IPS-18a (cell line): ENCODE measurements at regions not wholly inside any gene's neighbourhood (a gene's known extent, or its start where the extent isn't known, plus 50 kb on each side); places are given as distances from the start of the nearest gene placed in this dataset.
A peak's percentile ranks its signal among the peaks of the same experiment; 100 is the strongest.

Experiments used
- H3K27ac ChIP-seq: one replicate; pipeline ENCODE4 v1.5.1; 2013; ENCODE audit warnings: low read length
- H3K27me3 ChIP-seq: one replicate; pipeline ENCODE4 v1.6.1; 2013; ENCODE audit warnings: mild to moderate bottlenecking, low read length; ENCODE audit not compliant: control insufficient read depth, insufficient read depth
- H3K36me3 ChIP-seq: one replicate; pipeline ENCODE4 v1.6.1; 2013; ENCODE audit warnings: low read depth, low read length; ENCODE audit not compliant: control insufficient read depth
- H3K4me1 ChIP-seq: one replicate; pipeline ENCODE4 v1.6.1; 2013; ENCODE audit warnings: low read depth, low read length; ENCODE audit not compliant: control insufficient read depth
- H3K4me3 ChIP-seq: one replicate; pipeline ENCODE4 v1.5.1; 2013; ENCODE audit warnings: low read length
- H3K9ac ChIP-seq: one replicate; pipeline ENCODE4 v1.6.1; 2013; ENCODE audit warnings: mild to moderate bottlenecking, low read length, moderate library complexity
- H3K9me3 ChIP-seq: one replicate; pipeline ENCODE4 v1.6.1; 2013; ENCODE audit warnings: low read depth, low read length; ENCODE audit not compliant: control insufficient read depth

DNA sequence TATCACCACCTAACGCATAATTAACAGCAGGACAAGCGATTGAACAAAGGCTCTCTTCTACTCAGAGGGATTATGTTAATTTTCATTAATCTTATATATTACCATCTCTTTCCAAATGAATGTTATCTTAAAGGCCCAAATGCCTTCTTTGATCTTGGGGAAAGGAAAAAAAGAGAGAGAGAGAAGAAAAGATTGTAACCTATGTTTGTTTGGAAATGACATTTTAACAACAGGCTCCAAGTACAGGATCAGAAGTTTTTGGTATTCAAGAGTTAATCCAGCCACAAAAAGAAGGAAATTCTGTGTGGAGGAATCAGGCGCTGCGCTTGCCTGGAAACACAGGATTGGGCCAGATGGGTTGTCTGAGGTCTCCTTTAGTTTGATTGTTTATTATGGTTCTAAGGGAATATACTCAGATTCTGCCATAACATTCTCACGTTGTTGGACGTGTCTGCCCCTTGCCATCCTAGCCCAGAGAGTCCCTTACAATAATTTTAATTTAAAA is 100.7 kb upstream of the STX18 start:
- Histone ChIP-seq H3K27me3 (peaks cover 12% of the 10 kb centered on the region), H3K27ac (no peak overlapping the region), H3K9me3 (no peaks in the 10 kb centered on the region), H3K36me3 (no peaks in the 10 kb centered on the region), H3K4me1 (peaks cover 26% of the 10 kb centered on the region), H3K4me3 (no peak overlapping the region), H3K9ac (no peak overlapping the region)

DNA sequence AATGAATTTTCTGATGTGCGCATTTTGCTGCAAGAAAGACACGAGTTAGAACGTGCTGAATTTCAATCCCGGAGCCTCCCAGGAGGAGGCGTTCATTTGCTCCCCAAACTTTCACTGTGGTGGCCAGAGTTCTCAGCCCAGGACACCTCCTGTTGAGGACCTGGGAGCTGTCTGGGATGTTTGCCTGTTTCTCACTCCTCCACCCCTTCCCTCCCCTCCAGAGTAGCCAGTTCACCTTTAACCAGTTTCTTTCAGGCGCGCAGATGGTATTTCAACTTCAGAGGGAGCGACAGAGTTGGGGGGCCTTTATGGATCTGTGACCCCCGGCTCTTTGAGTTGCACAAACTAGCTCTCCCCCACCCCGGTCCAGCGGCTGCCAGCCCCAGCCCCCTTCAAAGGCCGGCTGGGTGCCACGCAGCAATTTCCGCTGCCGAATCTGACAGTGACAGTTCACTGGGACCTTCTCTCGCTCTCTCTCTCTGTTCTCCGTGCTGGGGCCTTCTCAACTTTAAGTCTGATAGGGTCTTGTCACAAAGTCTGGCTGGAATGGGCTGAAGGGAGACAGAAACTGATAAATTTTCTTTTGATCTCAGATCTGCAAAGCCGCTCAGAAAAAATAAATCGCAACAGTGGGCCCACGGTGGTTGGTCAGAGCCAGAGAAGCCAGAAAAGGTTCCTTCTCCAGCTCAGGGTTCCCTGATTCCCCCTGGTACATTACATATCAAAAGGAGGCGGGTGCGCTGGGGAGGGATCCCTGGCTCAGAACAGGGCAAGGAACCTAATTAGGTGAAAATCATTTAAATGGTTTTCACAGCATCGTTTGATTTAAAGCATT is 100.0 kb upstream of the STX18 start:
- Histone ChIP-seq H3K27me3 (peaks cover 12% of the 10 kb centered on the region), H3K4me3 (peak overlapping the region; percentile 18), H3K4me1 (peaks cover 26% of the 10 kb centered on the region), H3K36me3 (no peaks in the 10 kb centered on the region), H3K27ac (no peak overlapping the region), H3K9me3 (no peaks in the 10 kb centered on the region), H3K9ac (no peak overlapping the region)

DNA sequence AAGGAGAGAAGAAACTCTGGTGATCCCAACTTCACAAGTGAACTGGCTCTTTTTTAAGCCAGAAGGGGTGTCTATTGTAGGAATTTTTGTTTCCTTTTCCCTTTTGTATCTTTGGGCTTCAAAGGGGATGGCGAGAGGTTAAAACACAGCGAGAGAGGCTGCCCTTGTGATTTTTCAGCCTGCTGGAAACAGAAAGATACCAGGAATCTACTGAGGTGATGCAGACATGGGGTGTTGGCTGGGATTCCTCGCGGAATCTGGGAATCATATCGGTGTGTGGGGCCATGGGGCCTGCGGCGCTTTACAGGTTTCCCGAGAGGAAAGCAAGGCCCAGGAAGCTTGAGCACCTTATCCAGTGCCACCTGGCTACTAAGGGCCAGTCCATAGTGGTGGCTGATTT is 99.4 kb upstream of the STX18 start:
- Histone ChIP-seq H3K9me3 (no peaks in the 10 kb centered on the region), H3K4me1 (peaks cover 26% of the 10 kb centered on the region), H3K27ac (no peak overlapping the region), H3K27me3 (peaks cover 12% of the 10 kb centered on the region), H3K4me3 (peak overlapping the region; percentile 42), H3K9ac (no peak overlapping the region), H3K36me3 (no peaks in the 10 kb centered on the region)

DNA sequence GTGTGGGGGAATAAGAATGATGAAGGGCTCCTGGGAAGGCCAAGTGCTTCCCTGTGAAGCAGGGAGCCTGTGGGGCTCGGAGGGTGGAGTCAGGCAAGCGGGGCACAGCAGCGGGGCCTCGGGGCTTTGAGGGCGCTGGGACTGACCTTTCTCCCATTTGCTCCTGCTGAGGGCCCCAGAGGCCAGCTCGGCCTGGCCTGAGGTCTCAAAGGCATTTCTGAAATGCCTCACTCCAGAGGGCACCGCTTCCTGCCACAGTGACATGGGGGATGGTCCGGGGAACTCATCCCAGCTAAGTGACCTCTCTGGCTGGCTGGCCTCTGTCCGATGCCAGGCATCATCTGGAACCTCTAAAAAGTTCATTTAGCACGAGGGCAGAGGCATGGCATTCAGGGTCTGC is 98.8 kb upstream of the STX18 start:
- Histone ChIP-seq H3K27ac (no peak overlapping the region), H3K4me1 (peaks cover 26% of the 10 kb centered on the region), H3K36me3 (no peaks in the 10 kb centered on the region), H3K9me3 (no peaks in the 10 kb centered on the region), H3K4me3 (peak overlapping the region; percentile 42), H3K27me3 (peaks cover 12% of the 10 kb centered on the region), H3K9ac (no peak overlapping the region)

DNA sequence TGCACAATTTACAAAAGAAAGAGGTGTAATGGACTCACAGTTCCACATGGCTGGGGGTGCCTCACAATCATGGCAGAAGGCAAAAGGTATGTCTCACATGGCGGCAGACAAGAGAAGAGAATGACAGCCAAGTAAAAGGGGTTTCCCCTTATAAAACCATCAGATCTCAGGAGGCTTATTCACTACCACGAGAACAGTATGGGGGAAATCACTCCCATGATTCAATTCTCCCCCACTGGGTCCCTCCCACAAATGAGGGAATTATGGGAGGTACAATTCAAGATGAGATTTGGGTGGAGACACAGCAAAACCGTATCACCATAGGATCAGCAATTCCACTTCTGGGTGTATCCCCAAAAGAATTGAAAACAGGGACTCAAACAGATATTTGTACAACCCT is 97.5 kb upstream of the STX18 start:
- Histone ChIP-seq H3K36me3 (no peaks in the 10 kb centered on the region), H3K9ac (no peak overlapping the region), H3K4me3 (no peak overlapping the region), H3K27ac (no peak overlapping the region), H3K9me3 (no peaks in the 10 kb centered on the region), H3K27me3 (peaks cover 12% of the 10 kb centered on the region), H3K4me1 (peaks cover 26% of the 10 kb centered on the region)

DNA sequence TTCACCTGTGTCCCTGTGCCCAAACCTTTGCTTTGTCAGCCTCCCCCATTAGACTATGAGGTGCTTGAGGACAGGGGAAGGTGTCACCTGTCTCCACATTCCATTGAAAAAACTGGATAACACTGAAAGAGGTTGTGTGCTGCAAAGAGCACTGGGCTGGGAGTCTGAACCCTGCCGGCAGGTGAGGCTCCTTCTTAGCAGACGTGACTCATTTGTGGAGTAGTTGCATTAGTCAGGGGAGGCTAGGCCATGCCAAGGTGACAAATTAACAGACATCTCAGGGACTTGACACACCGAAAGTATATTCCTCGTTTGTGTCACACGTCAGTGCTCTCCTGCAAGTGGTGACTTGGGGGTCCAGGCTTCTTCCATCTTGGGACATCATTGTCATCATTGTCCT is 95.9 kb upstream of the STX18 start:
- peaks cover 22% of the 10 kb centered on the region for H3K4me1 ChIP-seq
- no peaks in the 10 kb centered on the region for H3K9me3 ChIP-seq
- no peak overlapping the region for H3K27ac ChIP-seq

DNA sequence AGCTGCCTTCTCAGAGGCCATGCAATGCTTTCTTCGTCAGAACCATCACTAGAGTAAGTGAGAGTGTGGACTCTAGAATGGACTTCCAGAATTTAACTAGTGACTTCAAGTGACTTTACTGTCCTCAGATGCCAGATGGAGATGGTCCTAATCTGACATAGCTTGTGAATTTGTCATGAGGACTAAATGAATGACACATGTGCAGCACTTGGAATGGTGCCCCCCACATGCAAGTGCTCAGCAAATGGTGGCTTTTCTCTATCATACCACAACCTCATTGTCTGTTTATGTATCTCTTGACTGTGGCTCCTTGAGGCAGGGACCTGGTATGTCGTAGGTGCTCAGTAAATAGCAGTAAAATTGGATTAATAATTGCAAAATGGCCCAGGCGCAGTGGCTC is 91.6 kb upstream of the STX18 start:
- Histone ChIP-seq H3K9ac (no peak overlapping the region), H3K36me3 (no peaks in the 10 kb centered on the region), H3K27ac (no peak overlapping the region), H3K9me3 (no peaks in the 10 kb centered on the region), H3K4me1 (no peaks in the 10 kb centered on the region), H3K27me3 (no peaks in the 10 kb centered on the region), H3K4me3 (no peak overlapping the region)

More for the DNA sequence above, 95.9 kb upstream of the STX18 start:
- Histone ChIP-seq H3K36me3 (no peaks in the 10 kb centered on the region), H3K9ac (no peak overlapping the region), H3K27me3 (peaks cover 8% of the 10 kb centered on the region), H3K4me3 (no peak overlapping the region)

DNA sequence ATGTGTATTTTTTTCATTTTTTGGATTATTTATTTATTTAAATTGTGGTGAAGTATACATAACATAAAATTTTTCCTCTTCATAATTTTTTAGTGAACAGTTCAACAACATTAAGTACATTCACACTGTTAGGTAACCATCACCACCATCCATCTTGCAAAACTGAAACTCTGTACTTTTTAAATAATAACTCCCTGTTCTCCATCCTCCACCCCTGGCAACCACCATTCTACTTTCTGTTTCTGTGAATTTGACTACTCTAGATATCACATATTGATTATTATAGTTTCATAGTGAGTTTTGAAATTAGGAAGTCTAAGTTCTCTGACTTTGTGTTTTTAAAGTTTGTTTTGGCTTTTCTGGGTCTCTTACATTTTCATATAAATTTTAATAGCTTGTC is 89.3 kb upstream of the STX18 start:
- no peaks in the 10 kb centered on the region for H3K27me3 ChIP-seq
- no peaks in the 10 kb centered on the region for H3K36me3 ChIP-seq
- H3K27ac ChIP-seq, result no peak overlapping the region
- H3K9me3 ChIP-seq, result no peaks in the 10 kb centered on the region
- H3K4me3 ChIP-seq, result no peak overlapping the region
- no peak overlapping the region for H3K9ac ChIP-seq
- H3K4me1 ChIP-seq, result no peaks in the 10 kb centered on the region

DNA sequence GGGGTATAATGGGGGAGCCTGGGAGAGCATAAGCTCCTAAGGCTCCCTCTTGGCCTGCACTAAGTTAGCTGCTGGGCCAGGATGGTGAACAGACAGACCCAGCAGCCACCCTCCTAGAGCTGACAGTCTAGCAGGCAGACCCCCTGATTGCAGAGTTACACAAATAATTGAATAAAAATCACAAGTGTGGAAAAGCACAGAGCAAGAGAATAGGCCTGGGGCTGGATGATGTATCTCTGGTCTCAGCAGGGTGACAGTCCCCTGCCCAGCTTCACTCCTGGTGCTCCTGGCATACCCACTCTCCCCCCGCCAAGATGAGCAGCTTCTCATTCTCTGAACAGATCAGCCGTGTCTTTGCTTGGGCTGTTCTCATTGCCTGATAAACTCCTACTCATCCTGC is 86.1 kb upstream of the STX18 start:
- no peak overlapping the region for H3K9ac ChIP-seq
- no peak overlapping the region for H3K4me3 ChIP-seq
- no peaks in the 10 kb centered on the region for H3K4me1 ChIP-seq
- no peaks in the 10 kb centered on the region for H3K27me3 ChIP-seq
- H3K27ac ChIP-seq, result no peak overlapping the region
- no peaks in the 10 kb centered on the region for H3K9me3 ChIP-seq
- H3K36me3 ChIP-seq, result no peaks in the 10 kb centered on the region

DNA sequence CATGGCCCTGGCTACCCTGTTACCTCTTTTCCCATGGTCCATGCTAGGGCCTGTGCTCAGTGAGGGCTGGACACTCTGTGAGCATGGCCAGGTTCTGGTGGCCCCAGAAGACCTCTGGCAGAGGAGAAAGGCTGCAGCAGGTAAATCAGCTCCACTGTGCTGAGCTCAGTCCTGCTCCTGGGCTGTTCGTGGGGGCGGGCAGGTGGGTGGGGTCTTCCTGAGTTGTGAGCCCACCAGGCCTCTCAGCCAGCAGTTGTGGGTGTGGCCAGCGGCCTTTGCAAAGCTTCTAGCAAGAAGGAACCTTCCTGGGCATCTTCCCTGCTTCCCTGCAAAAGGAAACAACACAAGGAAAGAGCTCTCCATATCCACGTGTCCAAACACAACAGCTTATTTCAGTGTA is 85.3 kb upstream of the STX18 start:
- Histone ChIP-seq H3K27me3 (no peaks in the 10 kb centered on the region), H3K36me3 (no peaks in the 10 kb centered on the region), H3K4me3 (no peak overlapping the region), H3K9ac (no peak overlapping the region), H3K4me1 (no peaks in the 10 kb centered on the region), H3K27ac (no peak overlapping the region), H3K9me3 (no peaks in the 10 kb centered on the region)

DNA sequence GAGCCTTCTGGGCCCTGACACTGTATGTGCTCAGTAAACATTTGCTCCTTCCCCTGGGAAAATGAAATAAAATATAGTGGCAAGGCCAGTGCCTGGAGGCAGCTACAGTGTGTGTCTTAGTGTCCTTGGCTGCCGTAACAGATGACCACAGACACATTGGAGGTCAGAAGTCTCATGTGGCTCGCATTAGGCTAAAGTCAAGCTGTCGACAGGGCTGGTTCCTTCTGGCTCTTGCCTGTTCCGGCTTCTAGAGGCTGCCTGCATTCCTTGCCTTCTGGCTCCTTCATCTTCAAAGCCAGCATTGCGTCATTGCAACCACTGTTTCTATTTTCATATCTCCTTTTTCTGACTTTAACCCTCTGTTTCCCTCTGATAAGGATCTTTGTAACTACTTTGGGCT is 83.6 kb upstream of the STX18 start:
- Histone ChIP-seq H3K9me3 (no peaks in the 10 kb centered on the region), H3K9ac (no peak overlapping the region), H3K27ac (no peak overlapping the region), H3K27me3 (no peaks in the 10 kb centered on the region), H3K4me1 (no peaks in the 10 kb centered on the region), H3K36me3 (no peaks in the 10 kb centered on the region), H3K4me3 (no peak overlapping the region)

DNA sequence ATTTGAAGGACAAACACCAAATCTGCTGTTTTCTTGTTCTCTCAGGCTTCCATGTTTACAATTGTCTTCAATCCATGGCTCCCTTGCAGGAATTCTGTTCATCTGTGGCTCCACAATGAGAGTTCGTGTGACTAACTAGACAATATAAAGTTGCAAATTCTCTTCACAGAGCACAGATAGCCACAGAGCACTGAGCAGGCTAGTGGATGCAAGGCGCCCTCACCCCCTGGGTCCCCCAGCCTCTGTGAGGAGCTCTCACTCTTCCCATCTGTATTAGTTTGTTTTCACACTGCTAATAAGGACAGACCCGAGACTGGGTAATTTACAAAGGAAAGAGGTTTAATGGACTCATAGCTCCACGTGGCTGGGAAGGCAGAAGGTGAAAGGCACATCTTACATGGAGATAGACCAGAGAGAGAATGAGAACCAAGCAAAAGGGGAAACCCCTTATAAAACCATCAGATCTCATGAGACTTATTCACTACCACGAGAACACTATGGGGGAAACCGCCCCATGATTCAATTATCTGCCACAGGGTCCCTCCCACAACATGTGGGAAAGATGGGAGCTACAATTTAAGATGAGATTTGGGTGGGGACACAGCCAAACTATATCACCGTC is 82.5 kb upstream of the STX18 start:
- Histone ChIP-seq H3K27me3 (no peaks in the 10 kb centered on the region), H3K9me3 (no peaks in the 10 kb centered on the region)

More for the DNA sequence above, 82.5 kb upstream of the STX18 start:
- Histone ChIP-seq H3K36me3 (no peaks in the 10 kb centered on the region), H3K4me3 (no peak overlapping the region), H3K4me1 (no peaks in the 10 kb centered on the region), H3K27ac (no peak overlapping the region), H3K9ac (no peak overlapping the region)
